HG02678 (cell line): ENCODE measurements at regions not wholly inside any gene's neighbourhood (a gene's known extent, or its start where the extent isn't known, plus 50 kb on each side); places are given as distances from the start of the nearest gene placed in this dataset.

Experiments used
- ATAC-seq: cut with Tn5 transposase; IDR thresholded peaks from one replicate; pipeline ENCODE4 v1.9.1; 2021; ENCODE audit warnings: mild to moderate bottlenecking, moderate library complexity; ENCODE audit not compliant: unreplicated experiment

- ATAC-seq = no peak
These were observed 157.0 kb downstream of the EMX2 start for GRCh38 chr10:117699436-117700075.

DNA sequence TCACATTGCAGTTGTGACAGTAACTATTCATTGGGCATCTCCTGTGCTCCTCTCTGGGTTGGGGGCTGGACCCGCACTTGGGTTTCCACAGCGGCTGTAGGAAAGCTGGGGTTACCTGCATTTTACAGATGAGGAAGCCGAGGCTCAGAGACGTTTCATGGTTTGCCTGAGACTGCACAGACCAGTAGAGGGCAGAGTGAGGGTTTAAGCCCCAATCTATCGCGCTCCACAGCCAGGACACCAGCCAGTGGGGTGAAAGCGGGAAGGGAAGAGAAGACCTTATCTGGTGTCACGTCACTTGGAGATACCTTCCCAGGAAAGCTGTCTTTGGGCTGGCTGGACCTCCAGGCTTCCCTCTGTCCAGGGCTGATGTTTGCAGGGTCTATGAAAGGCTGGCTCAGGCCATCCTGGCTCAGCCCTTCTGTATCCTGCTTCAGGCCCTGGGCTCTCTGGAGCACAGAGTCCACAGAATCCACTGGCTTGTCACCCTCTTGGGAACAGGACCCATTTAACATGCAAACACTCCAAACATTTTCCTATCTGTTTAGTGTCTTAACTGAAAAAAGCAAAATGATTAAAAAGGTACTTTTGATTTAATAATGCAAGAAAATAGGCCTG, 167.7 kb downstream of the EMX2 start:
- ATAC-seq = no peak

- ATAC-seq = no peak
These were observed 174.3 kb downstream of the EMX2 start for GRCh38 chr10:117716889-117717288.

DNA sequence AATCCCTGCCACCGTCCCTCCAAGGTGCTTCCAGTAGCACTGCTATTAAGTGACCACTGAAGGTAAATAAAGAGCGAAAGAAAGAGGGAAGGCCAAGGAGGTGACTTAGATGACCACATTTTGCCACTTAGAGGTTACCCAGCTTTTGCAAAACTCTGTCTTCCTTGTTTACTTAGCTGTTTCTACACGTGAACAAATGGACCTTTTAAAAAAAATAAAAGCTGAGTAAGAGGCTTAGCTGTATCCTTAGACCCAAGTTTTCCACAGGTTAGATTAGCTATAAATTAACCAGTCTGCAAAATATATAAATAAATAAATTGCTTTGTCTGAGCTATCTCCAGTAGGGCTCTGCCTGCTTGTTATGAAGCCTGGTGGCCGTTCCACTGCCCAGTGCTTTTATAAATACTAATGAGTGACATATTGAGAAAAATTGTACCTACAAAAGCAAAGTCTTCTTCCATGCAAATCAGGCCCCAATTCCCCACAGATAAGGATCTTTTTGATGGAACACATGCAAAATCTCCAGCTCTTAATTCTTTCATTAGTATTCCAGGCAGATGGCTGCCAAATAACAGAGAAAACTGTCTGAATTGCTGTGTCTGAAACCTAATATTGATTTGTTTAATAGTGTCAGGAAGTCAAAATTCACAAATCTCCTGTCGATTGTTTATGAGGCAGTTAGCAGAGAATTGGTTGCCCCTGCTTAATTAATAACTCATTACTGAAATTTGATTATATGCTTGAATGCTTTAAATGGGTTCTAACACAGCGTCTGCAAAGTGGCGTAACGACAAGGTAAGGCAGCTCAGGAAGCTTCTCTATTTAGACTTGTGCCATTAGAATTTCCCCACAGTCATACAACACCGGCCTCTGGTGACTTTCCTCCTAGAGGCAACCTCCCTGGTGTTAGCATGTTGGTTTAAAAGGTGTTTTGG, 176.7 kb downstream of the EMX2 start:
- no peak for ATAC-seq

- no peak for ATAC-seq
These were observed 178.6 kb downstream of the EMX2 start for GRCh38 chr10:117720931-117721835.

DNA sequence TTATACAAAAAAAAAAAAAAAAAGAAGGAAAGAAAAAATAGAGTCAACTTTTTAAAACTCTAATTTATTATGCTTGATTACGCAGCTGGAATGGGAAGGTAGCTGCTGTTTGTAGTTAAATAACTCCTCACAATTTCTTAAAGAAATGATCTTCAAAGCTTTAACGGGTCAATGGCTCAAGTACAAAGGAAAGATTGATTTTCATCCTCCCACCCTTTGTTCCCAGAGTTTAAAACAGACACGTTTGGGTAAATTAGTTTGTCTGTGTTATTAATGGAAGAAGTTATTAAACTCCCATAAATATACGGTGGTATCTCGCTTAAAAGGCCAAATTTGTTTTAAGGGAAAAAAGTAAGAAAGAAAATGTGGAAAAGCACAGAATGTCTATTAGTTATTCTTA, 179.3 kb downstream of the EMX2 start:
- no peak for ATAC-seq

- ATAC-seq = no peak
These were observed 180.8 kb downstream of the EMX2 start for GRCh38 chr10:117723343-117723742.

- no peak for ATAC-seq
These were observed 183.4 kb downstream of the EMX2 start for GRCh38 chr10:117725993-117726392.

DNA sequence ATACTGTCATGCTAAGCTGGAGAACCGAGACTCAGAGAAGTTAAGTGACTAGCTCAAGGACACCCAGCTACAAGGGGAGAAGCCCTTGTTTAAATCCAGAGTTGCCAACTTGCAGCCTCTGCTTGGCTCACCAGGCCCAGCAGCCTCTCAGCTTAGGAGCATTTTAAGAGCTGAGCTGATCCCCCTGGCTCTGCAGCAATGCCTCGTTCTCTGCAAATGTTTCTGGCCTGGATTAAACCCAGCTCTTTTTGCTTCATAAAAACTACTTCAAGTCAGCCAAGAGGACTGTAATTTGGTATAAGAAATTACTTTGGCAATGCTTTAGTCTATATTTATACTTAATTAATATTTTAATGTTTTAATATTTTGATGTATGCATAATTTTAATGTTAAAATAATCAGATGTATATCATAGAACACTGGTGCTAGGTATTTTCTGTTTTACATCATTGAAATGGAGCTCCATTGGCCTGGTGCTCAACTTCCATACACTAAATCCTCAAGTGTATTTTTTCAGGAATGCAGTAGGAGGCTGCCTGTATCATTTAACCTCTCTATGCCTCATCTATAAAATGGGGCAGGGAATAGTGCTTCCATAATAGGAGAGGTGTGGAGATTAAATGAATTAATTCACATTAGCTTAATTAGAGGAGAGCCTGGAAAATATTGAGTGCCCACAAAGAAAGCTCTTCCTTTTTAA, 184.2 kb downstream of the EMX2 start:
- no peak for ATAC-seq

DNA sequence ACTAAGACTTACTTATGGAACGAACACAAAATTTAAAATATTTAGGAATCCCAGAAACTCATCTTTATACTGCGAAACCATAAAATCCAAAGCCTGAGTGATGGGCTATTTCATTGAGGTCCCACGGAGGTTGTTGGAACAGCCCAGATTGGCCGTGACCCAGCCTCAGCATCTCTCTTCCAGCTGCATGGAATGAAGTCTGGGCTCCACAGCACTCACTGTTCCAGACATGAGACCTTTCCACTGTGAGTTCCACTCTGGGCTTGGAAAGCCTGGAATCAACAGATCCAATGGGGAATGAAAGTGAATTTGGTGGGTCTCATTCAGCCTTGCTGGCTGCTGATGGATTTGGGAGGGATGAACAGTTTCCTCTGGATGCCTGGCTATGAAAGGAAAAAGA, 184.9 kb downstream of the EMX2 start:
- ATAC-seq = no peak

DNA sequence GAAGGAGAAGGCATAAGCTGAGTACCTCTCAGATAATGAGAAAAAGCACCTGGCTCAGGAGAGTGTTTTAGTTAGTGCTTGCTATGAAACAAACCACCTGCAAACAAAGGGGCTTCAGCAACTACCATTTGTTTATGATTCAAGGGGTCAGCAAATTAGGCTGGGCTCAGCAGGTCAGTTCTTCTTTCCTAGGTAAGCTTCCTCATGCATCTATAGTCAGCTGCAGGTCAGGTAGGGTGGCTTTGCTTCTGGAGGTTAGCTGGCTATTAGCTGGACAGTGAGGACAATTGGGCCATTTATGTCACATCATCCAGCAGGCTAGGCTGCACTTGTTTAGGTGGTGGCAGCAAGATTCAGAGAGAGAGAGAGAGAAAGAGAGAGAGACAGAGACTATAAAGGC, 185.5 kb downstream of the EMX2 start:
- no peak for ATAC-seq

GRCh38 chr10:117729156-117729555, 186.6 kb downstream of the EMX2 start:
- no peak for ATAC-seq

DNA sequence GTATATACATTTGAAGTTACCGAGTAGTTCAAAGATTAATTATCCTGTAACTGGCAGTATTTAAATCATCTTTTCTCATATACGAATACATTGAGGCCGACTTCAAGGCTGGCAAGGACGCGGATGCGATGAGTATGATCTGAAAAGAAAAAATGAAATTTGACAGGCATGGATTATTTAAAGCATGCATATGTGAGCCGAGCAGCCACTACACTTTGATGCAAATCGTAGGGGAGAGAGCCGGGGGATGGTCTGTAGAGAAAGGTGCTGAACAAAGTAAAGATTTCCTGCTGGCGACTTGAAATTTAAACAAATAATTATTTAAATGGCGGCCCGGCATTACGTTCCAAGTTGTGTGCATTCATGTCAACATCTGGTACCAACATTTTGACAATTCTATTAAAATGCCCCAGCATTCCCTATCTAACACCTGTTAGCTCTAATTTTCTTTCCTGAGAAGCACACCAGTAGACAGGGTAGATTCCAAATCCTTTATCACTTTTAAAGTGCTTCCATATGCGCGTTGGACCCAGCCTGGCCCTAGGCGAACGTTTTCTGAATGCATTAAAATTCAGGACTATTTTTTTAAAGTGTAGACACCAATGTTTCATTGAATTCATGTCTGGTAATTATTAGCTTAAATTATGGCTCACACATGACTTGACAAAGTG, 188.7 kb downstream of the EMX2 start:
- ATAC-seq = no peak

GRCh38 chr10:117734731-117735405, 192.3 kb downstream of the EMX2 start:
- ATAC-seq = no peak

DNA sequence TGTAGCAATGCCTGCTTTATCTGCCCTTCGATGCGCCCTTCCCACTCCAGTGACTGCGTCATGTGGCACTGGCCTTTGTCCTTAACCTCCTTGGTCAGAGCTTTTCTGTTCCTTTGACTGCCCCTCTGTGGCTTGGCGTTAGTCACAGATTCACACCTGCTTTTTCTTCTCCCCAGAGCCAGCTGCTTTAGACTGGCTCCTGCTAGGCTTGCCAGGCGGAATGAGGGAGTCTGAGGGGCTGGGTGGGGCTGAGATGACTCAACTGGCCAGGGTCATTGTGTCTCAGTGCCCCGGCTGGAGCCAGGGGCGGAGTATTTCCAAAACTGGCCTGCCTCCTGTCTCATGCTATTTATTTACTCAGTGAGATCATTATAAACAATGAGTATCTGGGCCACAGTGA, 194.1 kb downstream of the EMX2 start:
- ATAC-seq = no peak

- no peak for ATAC-seq
These were observed 197.5 kb downstream of the EMX2 start for GRCh38 chr10:117740088-117740487.

DNA sequence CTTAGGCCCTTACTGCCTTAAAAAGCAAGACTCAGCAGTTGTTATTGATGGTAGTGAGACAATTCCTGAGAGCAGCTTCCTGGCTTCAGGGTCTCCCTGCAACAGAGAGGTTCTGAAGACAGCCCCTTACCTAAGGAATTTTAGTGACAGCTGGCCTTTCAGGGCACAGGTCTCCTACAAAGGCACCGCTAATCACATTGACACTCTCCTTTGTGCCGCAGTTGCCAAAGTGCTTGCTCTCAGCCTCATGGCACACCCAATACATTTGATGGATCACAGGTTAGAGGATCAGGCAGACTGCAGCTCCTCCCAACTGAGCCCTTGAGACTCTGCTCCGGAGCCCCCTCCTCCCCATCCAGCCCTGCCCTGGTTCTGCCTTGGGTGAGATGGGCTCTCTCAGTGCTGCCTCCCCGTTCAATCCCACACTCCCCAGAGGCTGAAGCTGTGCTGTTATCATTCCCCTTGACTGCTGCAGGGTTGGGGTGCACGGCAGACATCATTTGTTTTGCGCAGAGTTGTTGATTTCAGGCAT, 198.2 kb downstream of the EMX2 start:
- no peak for ATAC-seq

DNA sequence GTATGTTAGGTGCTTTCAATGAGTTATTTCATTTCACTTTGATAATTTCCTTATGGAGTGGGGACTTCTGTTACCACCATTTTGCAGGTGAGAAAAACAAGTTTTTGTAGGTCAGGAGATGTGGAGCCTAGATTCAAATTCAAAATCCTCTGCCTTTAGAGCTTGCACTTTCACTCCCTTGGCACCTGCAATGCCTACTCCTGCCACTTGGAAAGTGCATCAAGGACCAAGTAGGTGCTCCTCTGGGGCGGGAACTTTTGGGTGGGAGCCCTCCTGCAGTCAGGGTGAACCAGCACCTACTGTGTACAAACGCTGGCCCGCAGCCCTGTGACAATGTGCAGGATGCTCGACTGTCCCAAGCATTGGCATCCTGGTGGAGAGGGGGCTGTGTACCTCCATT, 199.0 kb downstream of the EMX2 start:
- ATAC-seq = no peak

DNA sequence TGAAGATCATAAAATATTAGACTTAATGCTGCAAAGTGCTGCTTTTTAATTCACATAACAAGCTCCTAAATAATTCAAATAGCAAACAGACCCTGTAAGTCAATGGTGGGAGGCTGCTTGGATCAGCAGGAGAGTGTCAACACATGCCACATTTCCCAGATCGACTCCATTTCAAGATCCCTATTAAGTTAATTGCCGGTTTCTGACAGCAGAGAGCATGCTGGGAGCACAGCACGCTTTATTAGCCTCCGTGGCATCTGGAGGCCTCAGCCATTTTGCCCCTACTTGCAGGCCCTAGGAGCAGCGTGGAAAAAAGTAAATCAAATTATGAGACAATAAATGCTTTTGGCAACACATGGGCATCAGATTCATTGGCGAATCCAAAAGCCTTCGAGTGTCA, 201.0 kb downstream of the EMX2 start:
- ATAC-seq = no peak
